Esophagus squamous epithelium (tissue), 5 donors: ENCODE measurements at regions not wholly inside any gene's neighbourhood (a gene's known extent, or its start where the extent isn't known, plus 50 kb on each side); places are given as distances from the start of the nearest gene placed in this dataset.

Experiments
- DNase-seq: peaks from one replicate; lab custom pipeline; 2025; lab: John Stamatoyannopoulos, UW
- H3K27ac ChIP-seq, 4 donors: fragments of 200-600 bp; sonication (generic); one replicate each; pipeline ENCODE4 v1.5.1; 2016 to 2019; ENCODE audit warnings: mild to moderate bottlenecking in 1 of 4
- H3K27me3 ChIP-seq, 4 donors: fragments of 200-600 bp; sonication (generic); 1 replicate in 3 of 4; 2 replicates in 1 of 4; pipeline versions ENCODE4 v1.5.1 to v1.6.0; 2017 to 2021; ENCODE audit warnings: antibody characterized with exemption in 1 of 4
- H3K36me3 ChIP-seq, 3 donors: fragments of 200-600 bp; sonication (generic); one replicate each; pipeline ENCODE4 v1.5.1; 2016 to 2019
- H3K4me1 ChIP-seq, 3 donors: fragments of 200-600 bp; sonication (generic); one replicate each; pipeline ENCODE4 v1.5.1; 2017 to 2019
- H3K4me3 ChIP-seq, 4 donors: fragments of 200-600 bp; sonication (generic); 1 replicate in 3 of 4; 2 replicates in 1 of 4; pipeline ENCODE4 v1.5.1; 2016 to 2019; ENCODE audit warnings: mild to moderate bottlenecking in 2 of 4, moderate library complexity in 1 of 4
- H3K9me3 ChIP-seq, 3 donors: fragments of 200-600 bp; sonication (generic); one replicate each; pipeline ENCODE4 v1.5.1; 2016 to 2019
- CTCF ChIP-seq, 6 experiments: fragments of 450-650 bp in 4 of 6; fragments of 200-600 bp in 2 of 6; sonication (generic) in 2 of 6; IDR thresholded peaks; one replicate each; pipeline ENCODE4 v1.5.1; 2016 to 2019; ENCODE audit warnings: antibody characterized with exemption in 6 of 6, mild to moderate bottlenecking in 4 of 6, moderate library complexity in 4 of 6
- POLR2A ChIP-seq, 4 donors: fragments of 450-650 bp; IDR thresholded peaks; one replicate each; pipeline ENCODE4 v1.6.1; 2017; ENCODE audit warnings: antibody characterized with exemption in 4 of 4, mild to moderate bottlenecking in 4 of 4, moderate library complexity in 3 of 4
- WGBS, 2 donors: methylation state at CpG; one replicate each; pipeline ENCODE4 v1.1.5; 2018; 5-methylcytosine and 5-hydroxymethylcytosine counted together
- intact Hi-C: fragments of 100-400 bp; cut with DNase I; formaldehyde crosslinking; loops from one replicate; pipeline ENCODE4 v1.15.0; 2022
- donor health status: DM: yes; HTN: yes; CAD: no.

DNA sequence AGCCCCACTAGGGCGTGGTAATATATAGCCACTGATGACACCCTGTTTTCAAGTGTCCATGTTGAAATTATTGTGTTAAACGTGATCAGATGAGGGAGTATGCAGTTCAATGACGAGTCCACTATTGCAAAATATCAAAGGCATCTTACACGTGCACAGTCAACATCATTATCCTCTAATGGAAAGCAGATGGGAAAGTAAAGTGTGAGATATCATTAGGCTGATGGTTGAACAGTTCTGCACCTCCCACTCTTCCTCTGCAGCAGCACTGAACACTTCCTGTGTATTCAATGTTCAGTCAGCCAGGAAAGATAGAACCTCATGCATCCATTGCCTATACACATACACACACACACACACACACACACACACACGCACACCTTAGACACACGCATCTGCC is 431.8 kb upstream of the CCDC54 start:
- Histone ChIP-seq H3K9me3 (no peaks in the 10 kb centered on the region), H3K27me3 (no peaks in the 10 kb centered on the region), H3K27ac (no peak overlapping the region), H3K4me1 (no peaks in the 10 kb centered on the region), H3K36me3 (no peaks in the 10 kb centered on the region), H3K4me3 (no peak overlapping the region)
- DNase-seq, result no peak
- 73 to 78% methylated on average over 5 to 6 of the region's 6 CpGs for WGBS, 2 donors
- no peak for TF ChIP-seq POLR2A (IDR thresholded peaks at IDR 0.05)
- TF ChIP-seq CTCF (IDR thresholded peaks at IDR 0.05), result no peak
- intact Hi-C loops, result no loop called here

GRCh38 chr3:106946866-106947265 is 430.4 kb upstream of the CCDC54 start:
- intact Hi-C loops, result no loop called here
- WGBS, 2 donors, result 25 to 29% methylated on average over 3 of the region's 3 CpGs
- H3K27me3 ChIP-seq, result no peaks in the 10 kb centered on the region

GRCh38 chr3:106957029-106957428 is 420.2 kb upstream of the CCDC54 start:
- 54 to 57% methylated on average over 3 of the region's 3 CpGs for WGBS, 2 donors
- TF ChIP-seq POLR2A (IDR thresholded peaks at IDR 0.05), result no peak
- no peak for TF ChIP-seq CTCF (IDR thresholded peaks at IDR 0.05)
- no peaks in the 10 kb centered on the region for H3K9me3 ChIP-seq
- no peak overlapping the region for H3K27ac ChIP-seq
- no peaks in the 10 kb centered on the region for H3K4me1 ChIP-seq
- H3K27me3 ChIP-seq, result no peaks in the 10 kb centered on the region
- DNase-seq, result no peak
- no peaks in the 10 kb centered on the region for H3K36me3 ChIP-seq
- intact Hi-C loops, result no loop called here
- no peak overlapping the region for H3K4me3 ChIP-seq

More at GRCh38 chr3:106946866-106947265, 430.4 kb upstream of the CCDC54 start:
- DNase-seq, result no peak
- Histone ChIP-seq H3K27ac (no peak overlapping the region), H3K36me3 (no peaks in the 10 kb centered on the region), H3K9me3 (no peaks in the 10 kb centered on the region), H3K4me3 (no peak overlapping the region), H3K4me1 (no peaks in the 10 kb centered on the region)
- TF ChIP-seq CTCF (IDR thresholded peaks at IDR 0.05) (no peak), POLR2A (IDR thresholded peaks at IDR 0.05) (no peak)

GRCh38 chr3:106962993-106963392 is 414.2 kb upstream of the CCDC54 start:
- Histone ChIP-seq H3K27me3 (no peaks in the 10 kb centered on the region), H3K27ac (no peak overlapping the region), H3K4me1 (peaks cover 0 to 6% (median 0%) of the 10 kb centered on the region in 3 donors), H3K36me3 (no peaks in the 10 kb centered on the region), H3K4me3 (no peak overlapping the region), H3K9me3 (no peaks in the 10 kb centered on the region)
- intact Hi-C loops, result no loop called here
- TF ChIP-seq POLR2A (IDR thresholded peaks at IDR 0.05) (no peak), CTCF (IDR thresholded peaks at IDR 0.05) (no peak)
- WGBS, 2 donors, result 30 to 43% methylated on average over 1 of the region's 1 CpG
- no peak for DNase-seq

- H3K4me3 ChIP-seq, result no peak overlapping the region
- TF ChIP-seq CTCF (IDR thresholded peaks at IDR 0.05) (no peak), POLR2A (IDR thresholded peaks at IDR 0.05) (no peak)
- DNase-seq, result no peak
- H3K36me3 ChIP-seq, result no peaks in the 10 kb centered on the region
- no peaks in the 10 kb centered on the region for H3K27me3 ChIP-seq
- intact Hi-C loops, result no loop called here
- peaks cover 0 to 6% (median 0%) of the 10 kb centered on the region in 3 donors for H3K4me1 ChIP-seq
- H3K27ac ChIP-seq, result no peak overlapping the region
- no peaks in the 10 kb centered on the region for H3K9me3 ChIP-seq
- WGBS, 2 donors, result 7 to 15% methylated on average over 1 of the region's 1 CpG
These were observed 413.8 kb upstream of the CCDC54 start for GRCh38 chr3:106963442-106963841.
